A549 (cell line): ENCODE measurements at regions not wholly inside any gene's neighbourhood (a gene's known extent, or its start where the extent isn't known, plus 50 kb on each side); places are given as distances from the start of the nearest gene placed in this dataset.

Experiments used
- EP300 ChIP-seq, 2 experiments: fragments of >200 bp; sonication (Bioruptor Twin); formaldehyde crosslinking; IDR thresholded peaks; 2 replicates in 1 of 2; 3 replicates in 1 of 2; pipeline ENCODE4 v1.6.1; 2016 to 2017
- HOXA7 ChIP-seq: fragments of 250-450 bp; sonication (Bioruptor Pico); IDR thresholded peaks from 2 replicates; pipeline ENCODE4 v1.5.0; 2020; ENCODE audit warnings: mild to moderate bottlenecking, moderate library complexity
- POLR2AphosphoS2 ChIP-seq: conservative IDR thresholded peaks from 2 replicates; pipeline ENCODE4 v1.6.1; 2012; ENCODE audit warnings: low read length, improper control_type of control experiment, inconsistent platforms
- TF ChIP-seq, protein P1 (sequence below): fragments of >200 bp; sonication (Bioruptor Twin); formaldehyde crosslinking; IDR thresholded peaks from 3 replicates; pipeline ENCODE4 v1.5.1; 2016

DNA sequence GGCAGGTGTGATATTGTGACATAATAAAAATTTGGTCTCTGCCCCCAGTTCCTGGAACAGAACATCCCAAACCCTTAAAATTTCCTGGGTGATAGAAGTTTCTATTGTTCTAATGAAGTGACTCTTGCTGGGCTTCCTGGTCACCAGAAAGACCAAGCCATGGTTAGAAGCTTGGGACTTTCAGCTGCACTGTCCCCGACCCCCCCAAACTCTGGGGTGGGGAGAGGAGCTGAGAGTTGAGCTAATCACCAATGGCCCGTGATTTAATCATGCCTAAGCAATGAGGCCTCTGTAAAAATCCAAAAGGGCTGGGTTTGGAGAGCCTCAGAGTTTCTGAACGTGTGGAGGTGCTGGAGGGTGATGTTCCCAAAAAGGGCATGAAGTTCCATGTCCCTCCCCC is 54.8 kb upstream of the FTH1 start:
- TF ChIP-seq, protein P1, sequence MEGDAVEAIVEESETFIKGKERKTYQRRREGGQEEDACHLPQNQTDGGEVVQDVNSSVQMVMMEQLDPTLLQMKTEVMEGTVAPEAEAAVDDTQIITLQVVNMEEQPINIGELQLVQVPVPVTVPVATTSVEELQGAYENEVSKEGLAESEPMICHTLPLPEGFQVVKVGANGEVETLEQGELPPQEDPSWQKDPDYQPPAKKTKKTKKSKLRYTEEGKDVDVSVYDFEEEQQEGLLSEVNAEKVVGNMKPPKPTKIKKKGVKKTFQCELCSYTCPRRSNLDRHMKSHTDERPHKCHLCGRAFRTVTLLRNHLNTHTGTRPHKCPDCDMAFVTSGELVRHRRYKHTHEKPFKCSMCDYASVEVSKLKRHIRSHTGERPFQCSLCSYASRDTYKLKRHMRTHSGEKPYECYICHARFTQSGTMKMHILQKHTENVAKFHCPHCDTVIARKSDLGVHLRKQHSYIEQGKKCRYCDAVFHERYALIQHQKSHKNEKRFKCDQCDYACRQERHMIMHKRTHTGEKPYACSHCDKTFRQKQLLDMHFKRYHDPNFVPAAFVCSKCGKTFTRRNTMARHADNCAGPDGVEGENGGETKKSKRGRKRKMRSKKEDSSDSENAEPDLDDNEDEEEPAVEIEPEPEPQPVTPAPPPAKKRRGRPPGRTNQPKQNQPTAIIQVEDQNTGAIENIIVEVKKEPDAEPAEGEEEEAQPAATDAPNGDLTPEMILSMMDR = no peak
- TF ChIP-seq HOXA7 (CRISPR knock-in tag) (no peak), EP300 (IDR thresholded peaks at IDR 0.05) (no peak), POLR2AphosphoS2 (no peak)
